ENCODE measurements at regions not wholly inside any gene's neighbourhood (a gene's known extent, or its start where the extent isn't known, plus 50 kb on each side); places are given as distances from the start of the nearest gene placed in this dataset.

DNA sequence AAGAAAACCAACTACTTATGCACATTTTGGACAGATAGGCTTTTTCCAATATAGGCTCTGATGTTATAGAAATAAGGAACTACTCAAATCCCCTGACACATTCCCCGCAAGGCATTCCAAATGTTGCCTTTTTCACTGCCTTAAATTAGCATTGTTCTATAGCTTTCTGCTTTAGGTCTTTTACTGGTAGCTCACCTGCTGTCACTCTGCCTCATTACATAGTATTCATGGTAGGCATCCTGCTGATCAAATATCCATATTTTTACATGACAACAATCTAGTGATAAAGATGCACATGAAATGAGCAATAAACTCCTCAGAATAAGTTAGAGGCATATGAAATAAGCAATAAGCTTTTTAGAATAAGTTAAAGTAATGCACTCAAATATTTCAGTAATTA lies 542.7 kb downstream of the FAM133A start:
- TF ChIP-seq, protein P1, sequence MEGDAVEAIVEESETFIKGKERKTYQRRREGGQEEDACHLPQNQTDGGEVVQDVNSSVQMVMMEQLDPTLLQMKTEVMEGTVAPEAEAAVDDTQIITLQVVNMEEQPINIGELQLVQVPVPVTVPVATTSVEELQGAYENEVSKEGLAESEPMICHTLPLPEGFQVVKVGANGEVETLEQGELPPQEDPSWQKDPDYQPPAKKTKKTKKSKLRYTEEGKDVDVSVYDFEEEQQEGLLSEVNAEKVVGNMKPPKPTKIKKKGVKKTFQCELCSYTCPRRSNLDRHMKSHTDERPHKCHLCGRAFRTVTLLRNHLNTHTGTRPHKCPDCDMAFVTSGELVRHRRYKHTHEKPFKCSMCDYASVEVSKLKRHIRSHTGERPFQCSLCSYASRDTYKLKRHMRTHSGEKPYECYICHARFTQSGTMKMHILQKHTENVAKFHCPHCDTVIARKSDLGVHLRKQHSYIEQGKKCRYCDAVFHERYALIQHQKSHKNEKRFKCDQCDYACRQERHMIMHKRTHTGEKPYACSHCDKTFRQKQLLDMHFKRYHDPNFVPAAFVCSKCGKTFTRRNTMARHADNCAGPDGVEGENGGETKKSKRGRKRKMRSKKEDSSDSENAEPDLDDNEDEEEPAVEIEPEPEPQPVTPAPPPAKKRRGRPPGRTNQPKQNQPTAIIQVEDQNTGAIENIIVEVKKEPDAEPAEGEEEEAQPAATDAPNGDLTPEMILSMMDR (conservative IDR thresholded peaks at IDR 0.05) = no peak
- no peak for TF ChIP-seq EZH2 (IDR thresholded peaks at IDR 0.05; ENCODE audit: low read depth)

Data from PC-9 (cell line).